ENCODE measurements at regions not wholly inside any gene's neighbourhood (a gene's known extent, or its start where the extent isn't known, plus 50 kb on each side); places are given as distances from the start of the nearest gene placed in this dataset.

DNA sequence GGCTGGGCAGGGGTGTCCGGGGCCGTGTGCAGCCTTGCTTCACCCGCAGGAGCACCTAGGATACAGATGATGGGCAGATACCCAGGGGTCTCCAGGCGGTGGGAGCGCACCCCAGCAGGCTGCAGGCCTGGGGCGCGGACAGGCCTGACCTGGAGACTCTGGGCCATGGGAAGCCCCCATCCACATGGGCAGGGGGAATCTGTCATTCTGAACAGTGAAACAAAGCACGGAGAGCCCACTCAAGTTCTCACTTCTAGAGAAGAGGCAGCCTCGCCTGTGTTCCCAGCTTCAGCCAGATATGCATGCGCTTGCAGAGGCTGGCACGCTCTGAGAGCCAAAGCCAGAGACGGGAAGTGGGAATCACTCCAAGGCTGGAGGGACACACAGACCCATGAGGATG, 333.1 kb downstream of the BRD1 start:
- Histone ChIP-seq H3K79me2 (replicated peaks; ENCODE audit: insufficient read depth) (no peaks in the 10 kb centered on the region), H4K20me1 (replicated peaks; ENCODE audit: insufficient read depth) (no peaks in the 10 kb centered on the region), H3K4me1 (ENCODE audit: insufficient read depth) (no peaks in the 10 kb centered on the region), H3K36me3 (ENCODE audit: insufficient read depth) (no peaks in the 10 kb centered on the region; the same call in 1 of the 2 replicates), H3K4me3 (no peak overlapping the region), H3K4me2 (no peak overlapping the region), H3F3A (replicated peaks; ENCODE audit: low read depth) (no peaks in the 10 kb centered on the region), H3K27me3 (ENCODE audit: insufficient read depth) (no peaks in the 10 kb centered on the region), H2AFZ (no peak overlapping the region), H3K9me2 (ENCODE audit: insufficient read depth) (no peaks in the 10 kb centered on the region), H3K27ac (ENCODE audit: low read depth) (no peak overlapping the region)
- Mint-ChIP-seq H3K36me3 (ENCODE audit: low read depth) (no peaks in the 10 kb centered on the region; the same call in 2 of the 3 replicates), H3K4me1 (peaks cover 3% of the 10 kb centered on the region), H3K9me3 (peaks cover 5% of the 10 kb centered on the region; the same call in 1 of the 3 replicates), H3K27me3 (ENCODE audit: insufficient read depth, low read depth, poor library complexity) (peaks cover 5% of the 10 kb centered on the region), H3K4me3 (no peak overlapping the region), H3K27ac (no peak overlapping the region)
- TF ChIP-seq, protein P1, sequence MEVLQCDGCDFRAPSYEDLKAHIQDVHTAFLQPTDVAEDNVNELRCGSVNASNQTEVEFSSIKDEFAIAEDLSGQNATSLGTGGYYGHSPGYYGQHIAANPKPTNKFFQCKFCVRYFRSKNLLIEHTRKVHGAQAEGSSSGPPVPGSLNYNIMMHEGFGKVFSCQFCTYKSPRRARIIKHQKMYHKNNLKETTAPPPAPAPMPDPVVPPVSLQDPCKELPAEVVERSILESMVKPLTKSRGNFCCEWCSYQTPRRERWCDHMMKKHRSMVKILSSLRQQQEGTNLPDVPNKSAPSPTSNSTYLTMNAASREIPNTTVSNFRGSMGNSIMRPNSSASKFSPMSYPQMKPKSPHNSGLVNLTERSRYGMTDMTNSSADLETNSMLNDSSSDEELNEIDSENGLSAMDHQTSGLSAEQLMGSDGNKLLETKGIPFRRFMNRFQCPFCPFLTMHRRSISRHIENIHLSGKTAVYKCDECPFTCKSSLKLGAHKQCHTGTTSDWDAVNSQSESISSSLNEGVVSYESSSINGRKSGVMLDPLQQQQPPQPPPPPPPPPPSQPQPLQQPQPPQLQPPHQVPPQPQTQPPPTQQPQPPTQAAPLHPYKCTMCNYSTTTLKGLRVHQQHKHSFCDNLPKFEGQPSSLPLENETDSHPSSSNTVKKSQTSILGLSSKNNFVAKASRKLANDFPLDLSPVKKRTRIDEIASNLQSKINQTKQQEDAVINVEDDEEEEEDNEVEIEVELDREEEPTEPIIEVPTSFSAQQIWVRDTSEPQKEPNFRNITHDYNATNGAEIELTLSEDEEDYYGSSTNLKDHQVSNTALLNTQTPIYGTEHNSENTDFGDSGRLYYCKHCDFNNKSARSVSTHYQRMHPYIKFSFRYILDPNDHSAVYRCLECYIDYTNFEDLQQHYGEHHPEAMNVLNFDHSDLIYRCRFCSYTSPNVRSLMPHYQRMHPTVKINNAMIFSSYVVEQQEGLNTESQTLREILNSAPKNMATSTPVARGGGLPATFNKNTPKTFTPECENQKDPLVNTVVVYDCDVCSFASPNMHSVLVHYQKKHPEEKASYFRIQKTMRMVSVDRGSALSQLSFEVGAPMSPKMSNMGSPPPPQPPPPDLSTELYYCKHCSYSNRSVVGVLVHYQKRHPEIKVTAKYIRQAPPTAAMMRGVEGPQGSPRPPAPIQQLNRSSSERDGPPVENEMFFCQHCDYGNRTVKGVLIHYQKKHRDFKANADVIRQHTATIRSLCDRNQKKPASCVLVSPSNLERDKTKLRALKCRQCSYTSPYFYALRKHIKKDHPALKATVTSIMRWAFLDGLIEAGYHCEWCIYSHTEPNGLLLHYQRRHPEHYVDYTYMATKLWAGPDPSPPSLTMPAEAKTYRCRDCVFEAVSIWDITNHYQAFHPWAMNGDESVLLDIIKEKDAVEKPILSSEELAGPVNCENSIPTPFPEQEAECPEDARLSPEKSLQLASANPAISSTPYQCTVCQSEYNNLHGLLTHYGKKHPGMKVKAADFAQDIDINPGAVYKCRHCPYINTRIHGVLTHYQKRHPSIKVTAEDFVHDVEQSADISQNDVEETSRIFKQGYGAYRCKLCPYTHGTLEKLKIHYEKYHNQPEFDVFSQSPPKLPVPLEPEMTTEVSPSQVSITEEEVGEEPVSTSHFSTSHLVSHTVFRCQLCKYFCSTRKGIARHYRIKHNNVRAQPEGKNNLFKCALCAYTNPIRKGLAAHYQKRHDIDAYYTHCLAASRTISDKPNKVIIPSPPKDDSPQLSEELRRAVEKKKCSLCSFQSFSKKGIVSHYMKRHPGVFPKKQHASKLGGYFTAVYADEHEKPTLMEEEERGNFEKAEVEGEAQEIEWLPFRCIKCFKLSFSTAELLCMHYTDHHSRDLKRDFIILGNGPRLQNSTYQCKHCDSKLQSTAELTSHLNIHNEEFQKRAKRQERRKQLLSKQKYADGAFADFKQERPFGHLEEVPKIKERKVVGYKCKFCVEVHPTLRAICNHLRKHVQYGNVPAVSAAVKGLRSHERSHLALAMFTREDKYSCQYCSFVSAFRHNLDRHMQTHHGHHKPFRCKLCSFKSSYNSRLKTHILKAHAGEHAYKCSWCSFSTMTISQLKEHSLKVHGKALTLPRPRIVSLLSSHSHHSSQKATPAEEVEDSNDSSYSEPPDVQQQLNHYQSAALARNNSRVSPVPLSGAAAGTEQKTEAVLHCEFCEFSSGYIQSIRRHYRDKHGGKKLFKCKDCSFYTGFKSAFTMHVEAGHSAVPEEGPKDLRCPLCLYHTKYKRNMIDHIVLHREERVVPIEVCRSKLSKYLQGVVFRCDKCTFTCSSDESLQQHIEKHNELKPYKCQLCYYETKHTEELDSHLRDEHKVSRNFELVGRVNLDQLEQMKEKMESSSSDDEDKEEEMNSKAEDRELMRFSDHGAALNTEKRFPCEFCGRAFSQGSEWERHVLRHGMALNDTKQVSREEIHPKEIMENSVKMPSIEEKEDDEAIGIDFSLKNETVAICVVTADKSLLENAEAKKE (CRISPR knock-in tag; IDR thresholded peaks at IDR 0.05): no peak
- TF ChIP-seq EZH2phosphoT487 (IDR thresholded peaks at IDR 0.05; ENCODE audit: unreplicated experiment): no peak
- no peak for TF ChIP-seq NANOG (IDR thresholded peaks at IDR 0.05; ENCODE audit: borderline replicate concordance)
- TF ChIP-seq, protein P2, sequence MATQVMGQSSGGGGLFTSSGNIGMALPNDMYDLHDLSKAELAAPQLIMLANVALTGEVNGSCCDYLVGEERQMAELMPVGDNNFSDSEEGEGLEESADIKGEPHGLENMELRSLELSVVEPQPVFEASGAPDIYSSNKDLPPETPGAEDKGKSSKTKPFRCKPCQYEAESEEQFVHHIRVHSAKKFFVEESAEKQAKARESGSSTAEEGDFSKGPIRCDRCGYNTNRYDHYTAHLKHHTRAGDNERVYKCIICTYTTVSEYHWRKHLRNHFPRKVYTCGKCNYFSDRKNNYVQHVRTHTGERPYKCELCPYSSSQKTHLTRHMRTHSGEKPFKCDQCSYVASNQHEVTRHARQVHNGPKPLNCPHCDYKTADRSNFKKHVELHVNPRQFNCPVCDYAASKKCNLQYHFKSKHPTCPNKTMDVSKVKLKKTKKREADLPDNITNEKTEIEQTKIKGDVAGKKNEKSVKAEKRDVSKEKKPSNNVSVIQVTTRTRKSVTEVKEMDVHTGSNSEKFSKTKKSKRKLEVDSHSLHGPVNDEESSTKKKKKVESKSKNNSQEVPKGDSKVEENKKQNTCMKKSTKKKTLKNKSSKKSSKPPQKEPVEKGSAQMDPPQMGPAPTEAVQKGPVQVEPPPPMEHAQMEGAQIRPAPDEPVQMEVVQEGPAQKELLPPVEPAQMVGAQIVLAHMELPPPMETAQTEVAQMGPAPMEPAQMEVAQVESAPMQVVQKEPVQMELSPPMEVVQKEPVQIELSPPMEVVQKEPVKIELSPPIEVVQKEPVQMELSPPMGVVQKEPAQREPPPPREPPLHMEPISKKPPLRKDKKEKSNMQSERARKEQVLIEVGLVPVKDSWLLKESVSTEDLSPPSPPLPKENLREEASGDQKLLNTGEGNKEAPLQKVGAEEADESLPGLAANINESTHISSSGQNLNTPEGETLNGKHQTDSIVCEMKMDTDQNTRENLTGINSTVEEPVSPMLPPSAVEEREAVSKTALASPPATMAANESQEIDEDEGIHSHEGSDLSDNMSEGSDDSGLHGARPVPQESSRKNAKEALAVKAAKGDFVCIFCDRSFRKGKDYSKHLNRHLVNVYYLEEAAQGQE (IDR thresholded peaks at IDR 0.05; ENCODE audit: unreplicated experiment): no peak
- TF ChIP-seq STAT1 (IDR thresholded peaks at IDR 0.05; ENCODE audit: unreplicated experiment): no peak
- no peak for TF ChIP-seq ZNF331 (CRISPR knock-in tag; IDR thresholded peaks at IDR 0.05; ENCODE audit: low read depth)
- TF ChIP-seq, protein P3, sequence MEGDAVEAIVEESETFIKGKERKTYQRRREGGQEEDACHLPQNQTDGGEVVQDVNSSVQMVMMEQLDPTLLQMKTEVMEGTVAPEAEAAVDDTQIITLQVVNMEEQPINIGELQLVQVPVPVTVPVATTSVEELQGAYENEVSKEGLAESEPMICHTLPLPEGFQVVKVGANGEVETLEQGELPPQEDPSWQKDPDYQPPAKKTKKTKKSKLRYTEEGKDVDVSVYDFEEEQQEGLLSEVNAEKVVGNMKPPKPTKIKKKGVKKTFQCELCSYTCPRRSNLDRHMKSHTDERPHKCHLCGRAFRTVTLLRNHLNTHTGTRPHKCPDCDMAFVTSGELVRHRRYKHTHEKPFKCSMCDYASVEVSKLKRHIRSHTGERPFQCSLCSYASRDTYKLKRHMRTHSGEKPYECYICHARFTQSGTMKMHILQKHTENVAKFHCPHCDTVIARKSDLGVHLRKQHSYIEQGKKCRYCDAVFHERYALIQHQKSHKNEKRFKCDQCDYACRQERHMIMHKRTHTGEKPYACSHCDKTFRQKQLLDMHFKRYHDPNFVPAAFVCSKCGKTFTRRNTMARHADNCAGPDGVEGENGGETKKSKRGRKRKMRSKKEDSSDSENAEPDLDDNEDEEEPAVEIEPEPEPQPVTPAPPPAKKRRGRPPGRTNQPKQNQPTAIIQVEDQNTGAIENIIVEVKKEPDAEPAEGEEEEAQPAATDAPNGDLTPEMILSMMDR (conservative IDR thresholded peaks at IDR 0.05; ENCODE audit: low read depth in 2 of 2): no peak
- TF ChIP-seq EZH2 (IDR thresholded peaks at IDR 0.05; ENCODE audit: low read depth, unreplicated experiment): no peak
- no peak for TF ChIP-seq ETS1 (IDR thresholded peaks at IDR 0.05)
- TF ChIP-seq JUNB (IDR thresholded peaks at IDR 0.05; ENCODE audit: unreplicated experiment): no peak
- TF ChIP-seq CREB1 (CRISPR knock-in tag; IDR thresholded peaks at IDR 0.05; ENCODE audit: low read depth): no peak
- TF ChIP-seq ZNF114 (CRISPR knock-in tag; IDR thresholded peaks at IDR 0.05): no peak
- no peak for TF ChIP-seq POLR2AphosphoS5 (IDR thresholded peaks at IDR 0.05; ENCODE audit: low read depth)
- ATAC-seq (no peak), DNase-seq (ENCODE audit: low spot score) (no peak)

Measured in GM23338 (cell line).